Activated CD4-positive, alpha-beta T cell treated with anti-CD3 and anti-CD28 coated beads for 1 hour (primary cell): ENCODE measurements at regions not wholly inside any gene's neighbourhood (a gene's known extent, or its start where the extent isn't known, plus 50 kb on each side); places are given as distances from the start of the nearest gene placed in this dataset.
"Not testable (repeated sequence)": the region's sequence is repeated elsewhere in the genome, so short reads cannot be mapped to it uniquely, and the experiment has no call there.

ENCODE experiments used
- DNase-seq: peaks from one replicate; pipeline ENCODE4 v3.0.0-alpha.2; 2020

- no peak for DNase-seq
Observed at GRCh38 chr1:245060684-245061374, 94.0 kb upstream of the KIF26B start.

DNA sequence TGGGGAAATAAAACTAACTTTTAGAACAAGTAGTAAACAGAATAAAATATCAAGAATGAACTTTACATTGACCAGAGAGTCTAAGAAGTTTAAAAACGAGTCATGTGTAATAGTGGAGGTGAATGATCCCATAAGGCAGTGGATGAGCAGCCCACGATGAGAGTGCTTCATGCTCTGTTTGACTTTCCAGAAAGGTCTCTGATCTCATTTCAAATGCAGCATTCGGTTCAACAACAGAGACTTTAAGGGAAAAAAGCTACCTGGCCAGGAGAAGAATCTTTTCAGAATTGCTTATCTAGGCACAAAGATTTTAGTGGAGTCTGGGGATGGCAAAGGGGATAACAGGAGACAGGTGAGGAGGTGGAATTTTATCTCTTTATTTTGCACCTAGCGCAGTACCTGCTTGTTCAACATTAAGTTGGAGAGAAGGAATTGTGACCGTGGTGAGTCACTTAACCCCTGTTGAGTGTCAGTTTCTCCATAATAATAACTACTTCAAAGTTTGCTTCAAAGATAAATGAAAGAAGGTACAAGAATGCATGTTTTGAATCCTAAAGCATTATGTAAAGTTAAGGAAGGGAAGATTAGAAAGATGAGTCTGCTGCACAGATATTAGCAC lies 94.9 kb upstream of the KIF26B start:
- no peak for DNase-seq

GRCh38 chr1:245058882-245059281 lies 95.9 kb upstream of the KIF26B start:
- DNase-seq, result no peak

DNA sequence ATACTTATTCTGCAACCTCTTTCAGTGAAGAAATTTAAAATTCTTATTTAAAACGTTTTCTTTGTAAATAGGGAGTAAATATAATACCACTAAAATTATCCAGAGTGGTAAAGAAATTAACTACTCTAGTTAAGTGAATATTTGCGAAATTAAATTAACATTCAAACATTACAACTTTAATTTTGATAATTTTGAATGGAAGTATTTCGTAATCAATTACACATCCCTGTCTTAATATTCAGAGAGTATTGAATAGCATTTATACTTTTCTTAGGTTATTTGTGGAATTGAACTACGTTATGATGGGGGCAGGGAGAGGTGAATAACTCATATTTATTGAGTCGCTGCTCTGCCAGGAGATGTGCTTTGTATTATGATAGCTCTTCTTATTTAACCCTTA lies 96.3 kb upstream of the KIF26B start:
- DNase-seq, result no peak

DNA sequence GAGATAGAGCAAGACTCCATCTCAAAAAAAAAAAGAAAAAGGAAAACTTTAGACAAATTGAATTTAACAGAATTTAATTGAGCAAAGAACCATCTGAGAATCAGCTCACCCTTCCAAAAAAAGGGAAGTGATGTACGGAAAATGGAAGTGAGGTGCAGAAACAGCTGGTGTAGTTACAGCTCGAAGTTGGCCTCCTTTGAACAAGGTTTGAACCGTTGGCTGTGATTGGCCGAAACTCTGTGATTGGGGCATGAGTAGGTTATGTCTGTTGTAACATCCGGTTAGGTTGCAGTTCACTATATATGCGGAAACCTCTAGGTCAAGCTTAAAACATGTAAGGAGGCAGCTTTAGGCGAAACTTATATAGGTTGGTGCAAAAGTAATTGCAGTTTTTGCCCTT lies 97.9 kb upstream of the KIF26B start:
- DNase-seq, result no peak

DNA sequence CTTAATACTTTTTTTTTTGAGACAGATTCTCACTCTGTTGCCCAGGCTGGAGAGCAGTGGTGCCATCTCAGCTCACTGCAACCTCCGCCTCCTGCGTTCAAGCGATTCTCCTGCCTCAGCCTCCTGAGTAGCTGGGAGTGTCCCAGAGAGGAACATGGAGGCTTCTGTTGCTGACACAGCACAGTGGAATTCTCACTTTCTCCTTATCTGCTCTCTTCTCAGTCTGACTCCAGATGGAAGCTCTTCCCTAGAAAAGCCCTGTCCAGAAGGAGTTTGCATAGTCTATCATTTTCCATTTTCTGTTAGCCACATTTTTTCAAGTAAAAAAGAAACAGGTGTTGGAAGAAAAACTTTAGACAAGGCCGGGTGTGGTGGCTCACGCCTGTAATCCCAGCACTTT lies 98.5 kb upstream of the KIF26B start:
- not testable (repeated sequence) for DNase-seq

GRCh38 chr1:245055752-245056151 lies 99.0 kb upstream of the KIF26B start:
- DNase-seq, result no peak

- DNase-seq, result no peak
Observed at GRCh38 chr1:245054507-245055270, 100.1 kb upstream of the KIF26B start.

- DNase-seq, result no peak
Observed at GRCh38 chr1:245054105-245054504, 100.7 kb upstream of the KIF26B start.

GRCh38 chr1:245052258-245052657 lies 102.5 kb upstream of the KIF26B start:
- DNase-seq, result no peak

DNA sequence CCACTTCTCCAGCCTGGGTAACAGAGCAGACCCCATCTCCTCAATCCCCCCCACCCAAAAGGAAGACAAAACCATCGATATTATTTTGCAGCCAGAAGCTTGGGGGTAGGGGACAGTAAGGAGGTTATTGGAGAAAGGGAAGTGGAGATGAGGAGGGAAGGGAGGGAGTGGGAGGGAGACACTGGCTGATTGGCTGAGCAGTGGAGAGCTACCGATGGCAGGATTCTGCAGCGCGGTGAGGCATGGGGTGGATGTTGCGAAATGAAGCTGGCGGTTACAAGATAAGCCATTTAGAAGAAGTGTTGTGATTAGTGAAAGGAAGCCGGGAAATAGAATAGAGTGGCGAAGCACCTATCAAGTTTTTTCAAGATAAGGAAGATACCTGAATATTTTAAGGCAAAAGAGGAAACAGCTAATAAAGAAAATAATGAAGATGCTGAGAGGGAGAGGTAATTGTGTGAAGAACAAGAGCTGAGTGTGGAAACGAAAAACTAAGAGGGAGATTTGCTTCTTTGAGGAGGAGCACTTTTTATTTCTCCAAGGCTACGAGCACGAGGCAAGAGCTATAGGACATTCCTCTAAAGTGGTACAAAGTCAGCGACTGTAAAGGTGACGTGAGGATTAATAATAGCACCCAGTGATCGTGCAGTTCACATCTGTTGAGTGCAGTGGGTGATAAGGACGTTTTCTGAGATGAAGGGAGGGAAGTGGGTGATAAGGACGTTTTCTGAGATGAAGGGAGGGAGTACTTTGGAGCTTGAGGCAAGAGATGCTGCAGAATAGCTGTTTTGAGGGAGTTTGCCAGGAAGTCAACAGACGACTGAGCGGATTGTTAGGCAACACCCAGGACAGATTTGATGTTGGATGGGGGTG lies 103.2 kb upstream of the KIF26B start:
- DNase-seq, result no peak

DNA sequence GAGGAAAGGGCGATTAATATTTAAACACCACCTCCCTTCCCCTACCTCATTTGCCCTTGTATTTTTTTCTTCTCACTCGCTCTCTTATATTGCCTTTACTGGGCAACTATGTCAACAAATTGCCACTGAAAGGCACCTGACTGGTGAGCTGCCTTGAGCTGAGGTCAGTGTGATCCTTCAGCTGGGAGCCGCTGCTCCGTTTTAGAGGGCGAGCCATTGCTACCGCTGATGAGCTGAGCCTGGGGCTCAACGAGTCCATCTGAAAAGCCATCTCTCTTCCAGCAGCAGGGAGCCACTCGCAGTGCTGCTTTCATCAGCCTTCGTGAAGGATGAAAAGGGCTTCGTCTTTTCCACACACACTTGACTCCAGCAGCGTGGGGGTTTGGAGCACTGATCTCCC lies 108.0 kb upstream of the KIF26B start:
- no peak for DNase-seq

- no peak for DNase-seq
Observed at GRCh38 chr1:245046315-245046714, 108.5 kb upstream of the KIF26B start.

DNA sequence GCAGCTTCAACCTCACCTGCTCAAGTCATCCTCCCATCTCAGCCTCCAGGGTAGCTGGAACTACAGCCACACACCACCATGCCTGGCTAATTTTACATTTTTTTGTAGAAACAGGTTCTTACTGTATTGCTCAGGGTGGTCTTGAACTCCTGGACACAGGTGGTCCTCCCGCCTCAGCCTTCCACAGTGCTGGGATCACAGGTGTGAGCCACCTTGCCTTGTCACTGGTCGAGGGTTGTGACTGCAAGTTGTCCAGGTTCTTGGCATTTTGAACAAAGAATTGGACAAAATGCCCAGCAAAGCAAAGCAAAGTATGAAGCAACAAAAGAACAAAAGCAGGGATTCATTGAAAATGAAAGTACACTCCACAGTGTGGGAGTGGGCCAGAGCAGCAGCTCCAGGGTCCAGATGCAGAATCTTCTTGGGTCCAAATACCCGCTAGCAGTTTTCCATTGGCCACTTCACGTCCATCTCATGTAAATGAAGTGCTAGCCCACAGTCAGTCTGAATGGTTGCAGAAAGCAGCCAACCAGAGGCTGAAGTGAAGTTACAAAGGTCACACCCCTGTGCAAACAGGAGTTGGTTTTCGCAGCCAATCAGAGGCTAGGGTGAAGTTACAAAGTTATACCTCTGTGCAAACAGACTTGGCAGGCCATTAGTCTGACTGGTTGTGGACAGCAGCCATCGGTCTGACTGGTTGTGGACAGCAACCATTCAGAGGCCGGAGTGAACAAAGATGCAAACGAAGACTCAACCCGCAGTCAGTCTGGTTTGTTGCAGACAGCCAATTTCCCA lies 109.5 kb upstream of the KIF26B start:
- DNase-seq, result no peak

- DNase-seq, result no peak
Observed at GRCh38 chr1:245043611-245043940, 111.2 kb upstream of the KIF26B start.

DNA sequence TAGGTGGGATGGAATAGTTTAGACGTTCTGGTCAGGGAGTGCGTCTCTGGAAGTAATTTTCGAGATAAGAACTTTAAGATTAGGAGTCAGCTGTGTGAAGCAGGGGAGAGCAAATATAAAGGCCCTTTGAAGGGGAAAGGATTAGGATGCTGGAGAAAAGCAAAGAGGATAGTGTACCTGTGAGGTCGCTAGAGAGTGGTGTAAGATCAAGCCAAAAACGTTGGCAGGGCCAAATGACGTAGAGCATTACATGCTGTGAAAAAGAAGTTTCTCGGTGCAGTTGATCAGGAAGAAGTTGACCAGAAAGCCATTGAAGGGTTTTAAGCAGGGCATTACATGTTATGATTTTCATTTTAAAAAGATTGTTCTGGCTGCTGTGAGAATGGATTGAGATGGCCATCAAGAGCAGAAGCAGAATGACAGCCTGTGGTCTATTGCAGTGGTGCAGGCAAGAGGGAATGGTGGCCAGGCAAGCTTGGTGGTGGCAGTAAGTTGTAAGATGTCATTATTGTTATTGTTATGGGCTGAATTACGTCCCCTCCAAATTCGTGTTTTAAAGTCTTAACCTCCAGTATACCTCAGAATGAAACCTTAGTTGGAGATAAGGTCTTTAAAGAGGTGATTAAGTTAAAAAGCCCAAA lies 113.6 kb upstream of the KIF26B start:
- no peak for DNase-seq

DNA sequence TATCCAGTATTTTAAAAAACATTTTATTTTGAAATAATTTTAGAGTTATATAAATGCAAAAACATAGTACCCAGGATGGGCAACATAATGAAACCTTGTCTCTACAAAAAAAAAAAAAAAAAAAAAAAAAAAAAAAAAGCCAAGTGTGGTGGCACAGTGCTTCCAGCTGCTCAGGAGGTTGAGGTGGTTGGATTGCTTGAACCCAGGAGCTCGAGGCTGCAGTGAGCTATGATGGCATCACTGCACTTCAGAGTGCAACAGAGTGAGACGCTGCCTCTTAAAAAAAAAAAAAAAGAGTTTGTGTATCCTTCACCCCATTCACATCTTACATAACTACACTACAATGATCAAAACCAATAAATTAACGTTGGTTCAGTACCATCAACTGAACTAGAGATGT lies 115.6 kb upstream of the KIF26B start:
- no peak for DNase-seq

GRCh38 chr1:245036102-245036501 lies 118.7 kb upstream of the KIF26B start:
- DNase-seq, result no peak

DNA sequence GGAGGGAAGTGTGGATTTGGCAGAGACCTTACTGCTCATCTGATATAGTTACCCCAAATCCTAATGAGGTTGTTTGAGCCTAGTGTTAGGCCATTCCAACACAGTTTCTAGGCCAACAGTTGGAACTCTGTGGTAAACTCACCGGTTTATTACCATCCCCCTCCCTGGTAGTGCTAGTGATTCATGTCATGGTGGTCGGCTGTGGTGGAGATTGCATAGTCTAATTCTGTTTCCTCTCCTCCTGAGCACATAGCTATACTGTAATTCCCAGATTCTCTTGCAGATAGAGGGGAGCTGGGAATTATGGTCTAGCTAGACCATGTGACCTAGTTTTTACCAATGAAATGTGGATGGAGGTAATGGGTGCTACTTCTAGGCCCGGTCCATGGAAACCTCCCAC lies 123.7 kb upstream of the KIF26B start:
- no peak for DNase-seq

- DNase-seq, result no peak
Observed at GRCh38 chr1:245026247-245026646, 128.5 kb upstream of the KIF26B start.

DNA sequence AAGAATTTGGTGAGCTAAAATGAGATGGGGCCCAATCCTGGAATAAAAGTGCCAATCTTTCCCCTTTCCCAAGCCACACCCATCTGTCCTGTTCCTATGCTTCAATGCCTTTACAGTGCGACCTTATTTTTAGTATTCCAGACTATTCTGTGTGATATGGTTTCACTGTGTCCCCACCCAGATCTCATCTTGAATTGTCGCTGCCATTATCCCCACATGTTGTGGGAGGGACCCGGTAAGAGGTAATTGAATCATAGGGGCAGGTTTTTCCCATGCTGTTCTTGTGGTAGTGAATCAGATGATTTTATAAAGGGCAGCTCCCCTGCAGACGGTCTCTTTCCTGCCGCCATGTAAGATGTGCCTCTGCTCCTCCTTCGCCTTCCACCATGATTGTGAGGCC lies 129.3 kb upstream of the KIF26B start:
- DNase-seq, result no peak

- no peak for DNase-seq
Observed at GRCh38 chr1:245023222-245023621, 131.6 kb upstream of the KIF26B start.
